IMR-90 (cell line): ENCODE measurements at regions not wholly inside any gene's neighbourhood (a gene's known extent, or its start where the extent isn't known, plus 50 kb on each side); places are given as distances from the start of the nearest gene placed in this dataset.

Experiments
- ATAC-seq: fragments of 200-7000 bp; cut with Tn5 transposase; 2 replicates; pipeline ENCODE4 v1.9.1; 2020; ENCODE audit warnings: low read depth, mild to moderate bottlenecking, moderate library complexity
- BruUV-seq: library from RNA; stranded (reverse); fragments of 400-500 nt; replicated peaks from 2 replicates; lab custom pipeline; 2021; lab: Mats Ljungman, UMichigan
- CTCF ChIA-PET: fragments of 300-600 bp; formaldehyde crosslinking; extraction: SDS; loops from one replicate; lab custom pipeline; 2021; ENCODE audit warnings: antibody characterized with exemption; lab: Yijun Ruan, JAX
- POLR2A ChIA-PET: fragments of 300-600 bp; sonication (Branson Sonifier 250); formaldehyde crosslinking; loops from one replicate; lab custom pipeline; 2022; ENCODE audit warnings: antibody characterized with exemption; ENCODE audit not compliant: unreplicated experiment; lab: Charles Lee
- DNase-seq: peaks from one replicate; pipeline ENCODE4 v3.0.0; 2013
- H2AFZ ChIP-seq: replicated peaks from 2 replicates; pipeline ENCODE3; 2013; ENCODE audit warnings: low read length, mild to moderate bottlenecking; ENCODE audit not compliant: poor library complexity
- H2AK5ac ChIP-seq: 2 replicates; pipeline ENCODE4 v1.6.1; 2013; ENCODE audit warnings: low read depth, low read length, inconsistent platforms
- H2AK9ac ChIP-seq: replicated peaks from 2 replicates; pipeline ENCODE3; 2013; ENCODE audit warnings: mild to moderate bottlenecking, low read depth, low read length, moderate library complexity; ENCODE audit not compliant: poor library complexity
- H2BK120ac ChIP-seq: 2 replicates; pipeline ENCODE4 v1.6.1; 2013; ENCODE audit warnings: low read depth, low read length, inconsistent platforms
- H2BK15ac ChIP-seq: 3 replicates; pipeline ENCODE4 v1.6.1; 2013; ENCODE audit warnings: low read depth, low read length, inconsistent platforms
- H2BK20ac ChIP-seq: 2 replicates; pipeline ENCODE4 v1.6.1; 2013; ENCODE audit warnings: low read depth, mild to moderate bottlenecking, inconsistent platforms, low read length, moderate library complexity
- H2BK5ac ChIP-seq: 2 replicates; pipeline ENCODE4 v1.6.1; 2013; ENCODE audit warnings: mild to moderate bottlenecking, low read depth, low read length, inconsistent platforms; ENCODE audit not compliant: poor library complexity, severe bottlenecking
- H3K14ac ChIP-seq: replicated peaks from 2 replicates; pipeline ENCODE4 v1.6.1; 2013; ENCODE audit warnings: low read depth, low read length, inconsistent platforms
- H3K18ac ChIP-seq: 2 replicates; pipeline ENCODE4 v1.6.1; 2013; ENCODE audit warnings: low read depth, low read length, control low read depth
- H3K23ac ChIP-seq: 2 replicates; pipeline ENCODE4 v1.6.1; 2013; ENCODE audit warnings: low read depth, low read length, inconsistent platforms
- H3K27ac ChIP-seq: 2 replicates; pipeline ENCODE4 v1.5.1; 2013; ENCODE audit warnings: mild to moderate bottlenecking, control low read depth, low read length; ENCODE audit not compliant: insufficient read depth
- H3K27me3 ChIP-seq: 2 replicates; pipeline ENCODE4 v1.6.1; 2013; ENCODE audit warnings: low read length; ENCODE audit not compliant: control insufficient read depth, insufficient read depth
- H3K36me3 ChIP-seq: 2 replicates; pipeline ENCODE4 v1.6.1; 2013; ENCODE audit warnings: low read length, mixed read lengths; ENCODE audit not compliant: control insufficient read depth, insufficient read depth
- H3K4ac ChIP-seq: 2 replicates; pipeline ENCODE4 v1.6.1; 2013; ENCODE audit warnings: low read depth, low read length, inconsistent platforms
- H3K4me1 ChIP-seq: 2 replicates; pipeline ENCODE4 v1.6.1; 2013; ENCODE audit warnings: low read length, mixed read lengths; ENCODE audit not compliant: control insufficient read depth, insufficient read depth
- H3K4me2 ChIP-seq: 2 replicates; pipeline ENCODE4 v1.6.1; 2013; ENCODE audit warnings: low read depth, mild to moderate bottlenecking, control low read depth, low read length, moderate library complexity
- H3K4me3 ChIP-seq: 2 replicates; pipeline ENCODE4 v1.5.1; 2013; ENCODE audit warnings: low read depth, mild to moderate bottlenecking, control low read depth, low read length, moderate library complexity; ENCODE audit not compliant: insufficient read depth
- H3K56ac ChIP-seq: 2 replicates; pipeline ENCODE4 v1.6.1; 2013; ENCODE audit warnings: low read length, inconsistent platforms; ENCODE audit not compliant: insufficient read depth; ENCODE audit errors: extremely low read depth
- H3K79me1 ChIP-seq, 2 experiments: 2 replicates each; pipeline ENCODE4 v1.6.1; 2013; ENCODE audit warnings: low read length in 2 of 2, inconsistent platforms in 1 of 2, low read depth in 1 of 2
- H3K9ac ChIP-seq: 2 replicates; pipeline ENCODE4 v1.6.1; 2013; ENCODE audit warnings: low read depth, low read length, control low read depth
- H3K9me1 ChIP-seq: 2 replicates; pipeline ENCODE4 v1.6.1; 2013; ENCODE audit warnings: low read length, inconsistent platforms; ENCODE audit not compliant: insufficient read depth
- H3K9me3 ChIP-seq: 2 replicates; pipeline ENCODE4 v1.6.1; 2013; ENCODE audit warnings: low read length; ENCODE audit not compliant: control insufficient read depth, insufficient read depth
- H4K20me1 ChIP-seq: 2 replicates; pipeline ENCODE4 v1.6.1; 2013; ENCODE audit warnings: low read length, inconsistent platforms; ENCODE audit not compliant: insufficient read depth
- H4K5ac ChIP-seq: 2 replicates; pipeline ENCODE4 v1.6.1; 2013; ENCODE audit warnings: mild to moderate bottlenecking, low read depth, low read length, control low read depth
- H4K8ac ChIP-seq, 2 experiments: 2 replicates each; pipeline ENCODE4 v1.6.1; 2013; ENCODE audit warnings: low read depth in 2 of 2, low read length in 2 of 2, control low read depth in 1 of 2, inconsistent platforms in 1 of 2
- H4K91ac ChIP-seq: 2 replicates; pipeline ENCODE4 v1.6.1; 2013; ENCODE audit warnings: low read depth, low read length, inconsistent platforms; ENCODE audit not compliant: insufficient read depth
- CEBPB ChIP-seq: IDR thresholded peaks from 2 replicates; pipeline ENCODE4 v1.6.1; 2012; ENCODE audit warnings: low read depth, low read length, improper control_type of control experiment
- NFE2L2 ChIP-seq: fragments of 150-350 bp; IDR thresholded peaks from 2 replicates; pipeline ENCODE4 v1.6.1; 2016; ENCODE audit warnings: low read depth, mild to moderate bottlenecking, low read length
- POLR2A ChIP-seq: IDR thresholded peaks from 2 replicates; pipeline ENCODE4 v1.6.1; 2012; ENCODE audit warnings: mild to moderate bottlenecking, low read depth, low read length
- RAD21 ChIP-seq: IDR thresholded peaks from 2 replicates; pipeline ENCODE4 v1.6.1; 2012; ENCODE audit warnings: low read length, improper control_type of control experiment
- RFX5 ChIP-seq: IDR thresholded peaks from 2 replicates; pipeline ENCODE4 v1.8.0; 2012; ENCODE audit warnings: low read depth, mild to moderate bottlenecking, low read length, moderate library complexity
- SMC3 ChIP-seq: fragments of 150-350 bp; IDR thresholded peaks from 2 replicates; pipeline ENCODE4 v1.6.1; 2016; ENCODE audit warnings: low read depth, mild to moderate bottlenecking, antibody characterized with exemption, low read length, moderate library complexity
- WGBS, 2 experiments: methylation state at CpG; one replicate each; pipeline versions ENCODE4 v1.1.5 to v1.1.7; 2013; ENCODE audit warnings: missing lambda C conversion rate in 2 of 2; ENCODE audit not compliant: insufficient read length in 1 of 2; ENCODE audit errors: extremely low coverage in 2 of 2; 5-methylcytosine and 5-hydroxymethylcytosine counted together
- dilution Hi-C: fragments of 300-500 bp; cut with HindIII; formaldehyde crosslinking; loops from one replicate; pipeline ENCODE4 v1.14.3; 2018; ENCODE audit warnings: low sequenced_read_pairs; ENCODE audit not compliant: unreplicated experiment
- in situ Hi-C: fragments of 300-500 bp; cut with MboI; formaldehyde crosslinking; loops from 3 replicates; pipeline ENCODE4 v1.14.3; 2019; ENCODE audit warnings: low sequenced_read_pairs, inconsistent platforms, mixed read lengths
- intact Hi-C: fragments of 100-400 bp; cut with micrococcal nuclease; formaldehyde crosslinking; loops from 2 replicates; pipeline ENCODE4 v1.10.0; 2022
- TF ChIP-seq, protein P1 (sequence below): fragments of 150-350 bp; IDR thresholded peaks from 2 replicates; pipeline ENCODE4 v1.6.1; 2016; ENCODE audit warnings: low read depth, mild to moderate bottlenecking, low read length, moderate library complexity, borderline replicate concordance
- TF ChIP-seq, protein P2 (sequence below): conservative IDR thresholded peaks from 2 replicates; pipeline ENCODE4 v1.5.1; 2012; ENCODE audit warnings: mild to moderate bottlenecking, low read depth, low read length, improper control_type of control experiment

DNA sequence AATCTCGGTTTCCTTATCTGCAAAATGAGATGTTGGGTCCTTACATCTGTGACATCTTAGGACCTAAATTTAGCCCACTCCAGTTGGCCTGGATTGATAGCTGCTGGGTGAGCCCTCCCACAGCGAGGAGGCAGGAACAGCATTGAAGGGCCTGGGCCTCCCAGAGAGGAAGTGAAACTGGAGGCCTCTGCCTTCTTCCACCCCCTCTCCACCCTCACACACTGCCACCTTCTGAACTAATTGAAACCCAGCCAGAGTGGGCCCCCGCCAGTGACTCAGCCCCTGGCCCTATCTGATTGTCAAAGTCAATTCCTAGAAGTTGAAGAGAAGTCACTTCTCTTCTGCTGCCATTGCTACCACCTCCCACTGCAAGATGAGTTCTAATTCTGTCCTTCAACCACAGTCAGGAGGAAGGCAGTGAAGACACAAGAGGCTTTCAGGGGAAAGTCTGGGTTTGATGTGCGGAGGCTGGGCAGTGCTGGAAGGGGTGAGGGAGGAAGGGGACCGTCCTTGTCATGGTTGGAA is 55.2 kb upstream of the NEK6 start:
- ATAC-seq (peak; percentile 44), DNase-seq (peak; percentile 16)
- Histone ChIP-seq H2BK120ac (no peak overlapping the region), H3K14ac (no peak overlapping the region), H4K20me1 (no peaks in the 10 kb centered on the region), H3K4me3 (no peak overlapping the region), H3K4ac (no peak overlapping the region), H2AK5ac (no peak overlapping the region), H3K9ac (no peak overlapping the region), H2AFZ (no peak overlapping the region), H3K9me3 (peaks cover 5% of the 10 kb centered on the region; the same call in 1 of the 2 replicates), H3K56ac (no peak overlapping the region), H4K5ac (no peak overlapping the region), H3K4me2 (no peak overlapping the region), H3K36me3 (no peaks in the 10 kb centered on the region), H3K27ac (no peak overlapping the region), H2AK9ac (no peak overlapping the region), H3K18ac (no peak overlapping the region), H2BK20ac (no peak overlapping the region), H2BK5ac (no peak overlapping the region), H2BK15ac (no peak overlapping the region), H3K4me1 (no peaks in the 10 kb centered on the region), H4K91ac (no peak overlapping the region), H3K79me1 (no peaks in the 10 kb centered on the region), H3K23ac (no peak overlapping the region), H4K8ac (no peak overlapping the region), H3K9me1 (no peaks in the 10 kb centered on the region), H3K27me3 (peaks cover 37% of the 10 kb centered on the region)
- TF ChIP-seq, protein P1, sequence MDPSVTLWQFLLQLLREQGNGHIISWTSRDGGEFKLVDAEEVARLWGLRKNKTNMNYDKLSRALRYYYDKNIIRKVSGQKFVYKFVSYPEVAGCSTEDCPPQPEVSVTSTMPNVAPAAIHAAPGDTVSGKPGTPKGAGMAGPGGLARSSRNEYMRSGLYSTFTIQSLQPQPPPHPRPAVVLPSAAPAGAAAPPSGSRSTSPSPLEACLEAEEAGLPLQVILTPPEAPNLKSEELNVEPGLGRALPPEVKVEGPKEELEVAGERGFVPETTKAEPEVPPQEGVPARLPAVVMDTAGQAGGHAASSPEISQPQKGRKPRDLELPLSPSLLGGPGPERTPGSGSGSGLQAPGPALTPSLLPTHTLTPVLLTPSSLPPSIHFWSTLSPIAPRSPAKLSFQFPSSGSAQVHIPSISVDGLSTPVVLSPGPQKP = no peak
- TF ChIP-seq CEBPB (no peak), POLR2A (no peak), SMC3 (no peak), NFE2L2 (no peak), RAD21 (no peak), RFX5 (no peak)
- TF ChIP-seq, protein P2, sequence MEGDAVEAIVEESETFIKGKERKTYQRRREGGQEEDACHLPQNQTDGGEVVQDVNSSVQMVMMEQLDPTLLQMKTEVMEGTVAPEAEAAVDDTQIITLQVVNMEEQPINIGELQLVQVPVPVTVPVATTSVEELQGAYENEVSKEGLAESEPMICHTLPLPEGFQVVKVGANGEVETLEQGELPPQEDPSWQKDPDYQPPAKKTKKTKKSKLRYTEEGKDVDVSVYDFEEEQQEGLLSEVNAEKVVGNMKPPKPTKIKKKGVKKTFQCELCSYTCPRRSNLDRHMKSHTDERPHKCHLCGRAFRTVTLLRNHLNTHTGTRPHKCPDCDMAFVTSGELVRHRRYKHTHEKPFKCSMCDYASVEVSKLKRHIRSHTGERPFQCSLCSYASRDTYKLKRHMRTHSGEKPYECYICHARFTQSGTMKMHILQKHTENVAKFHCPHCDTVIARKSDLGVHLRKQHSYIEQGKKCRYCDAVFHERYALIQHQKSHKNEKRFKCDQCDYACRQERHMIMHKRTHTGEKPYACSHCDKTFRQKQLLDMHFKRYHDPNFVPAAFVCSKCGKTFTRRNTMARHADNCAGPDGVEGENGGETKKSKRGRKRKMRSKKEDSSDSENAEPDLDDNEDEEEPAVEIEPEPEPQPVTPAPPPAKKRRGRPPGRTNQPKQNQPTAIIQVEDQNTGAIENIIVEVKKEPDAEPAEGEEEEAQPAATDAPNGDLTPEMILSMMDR = no peak
- ChIA-PET CTCF (no interaction called here), POLR2A (no interaction called here)
- BruUV-seq = no TSS peak
- 88% methylated on average over 1 of the region's 5 CpGs; no CpG with 5 or more reads in 1 of the 2 experiments for WGBS, 2 experiments
- intact Hi-C loops = no loop called here
- dilution Hi-C loops = no loop called here
- in situ Hi-C loops = no loop called here
